ENCODE measurements at regions not wholly inside any gene's neighbourhood (a gene's known extent, or its start where the extent isn't known, plus 50 kb on each side); places are given as distances from the start of the nearest gene placed in this dataset.

DNA sequence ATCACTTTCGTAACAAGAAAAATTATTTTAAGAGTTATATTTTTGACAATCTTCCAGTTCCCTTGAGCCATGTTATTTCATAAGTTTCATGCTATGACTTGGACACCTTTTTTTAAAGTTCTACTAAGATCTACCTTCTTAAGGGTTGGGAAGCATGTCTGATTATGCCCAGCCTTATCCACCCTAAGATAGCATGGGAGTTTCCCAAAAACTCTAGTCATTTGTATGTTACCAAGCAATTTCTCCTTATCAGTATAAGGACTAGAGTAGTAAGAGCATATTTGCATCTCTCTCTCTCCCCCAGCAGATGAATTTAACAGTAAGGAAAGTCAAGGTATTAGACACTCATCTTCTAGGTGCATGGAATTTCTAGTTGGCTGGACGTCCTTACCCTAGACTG, 85.1 kb upstream of the NTRK3 start:
- Histone ChIP-seq H3K36me3 (ENCODE audit: control insufficient read depth in 2 of 2, insufficient read depth in 2 of 2, low read length in 2 of 2) (no peaks in the 10 kb centered on the region), H3K4me1 (ENCODE audit: control insufficient read depth in 2 of 2, insufficient read depth in 2 of 2, low read length in 2 of 2) (no peaks in the 10 kb centered on the region), H3K9me3 (ENCODE audit: control insufficient read depth in 2 of 2, low read length in 2 of 2) (no peaks in the 10 kb centered on the region), H3K4me3 (ENCODE audit: low read length in 2 of 2) (no peak overlapping the region), H3K27me3 (ENCODE audit: control insufficient read depth in 2 of 2, insufficient read depth in 2 of 2, low read length in 2 of 2) (no peaks in the 10 kb centered on the region), H3K9ac (ENCODE audit: low read depth in 1 of 2, low read length in 2 of 2) (no peak overlapping the region), H3K27ac (ENCODE audit: low read depth in 2 of 2, low read length in 2 of 2) (no peak overlapping the region)

GRCh38 chr15:88341006-88341405, 84.5 kb upstream of the NTRK3 start:
- no peak overlapping the region for H3K9ac ChIP-seq (ENCODE audit: low read depth in 1 of 2, low read length in 2 of 2)
- no peak overlapping the region for H3K4me3 ChIP-seq (ENCODE audit: low read length in 2 of 2)
- H3K27ac ChIP-seq (ENCODE audit: low read depth in 2 of 2, low read length in 2 of 2) = no peak overlapping the region
- no peaks in the 10 kb centered on the region for H3K9me3 ChIP-seq (ENCODE audit: control insufficient read depth in 2 of 2, low read length in 2 of 2)
- no peaks in the 10 kb centered on the region for H3K27me3 ChIP-seq (ENCODE audit: control insufficient read depth in 2 of 2, insufficient read depth in 2 of 2, low read length in 2 of 2)
- H3K36me3 ChIP-seq (ENCODE audit: control insufficient read depth in 2 of 2, insufficient read depth in 2 of 2, low read length in 2 of 2) = no peaks in the 10 kb centered on the region
- H3K4me1 ChIP-seq (ENCODE audit: control insufficient read depth in 2 of 2, insufficient read depth in 2 of 2, low read length in 2 of 2) = no peaks in the 10 kb centered on the region

DNA sequence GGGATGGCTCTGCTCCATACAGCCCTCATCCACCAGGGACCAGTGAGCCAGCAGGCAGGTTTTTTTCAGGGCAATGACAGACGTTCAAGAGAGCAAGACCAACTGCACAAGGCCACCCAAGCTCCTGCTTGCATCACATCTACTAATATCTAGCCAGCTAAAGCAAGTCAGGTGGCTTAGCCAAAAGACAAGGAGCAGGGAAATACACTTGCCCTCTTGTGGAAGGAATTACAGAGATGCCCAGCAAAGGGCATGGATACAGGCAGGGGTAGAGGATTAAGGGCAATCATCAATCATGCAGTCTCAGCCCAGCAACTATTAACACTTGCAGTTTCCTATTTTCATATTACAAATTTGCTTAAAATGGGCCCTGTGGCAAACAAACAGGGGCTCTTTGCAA, 81.5 kb upstream of the NTRK3 start:
- Histone ChIP-seq H3K27ac (ENCODE audit: low read depth in 2 of 2, low read length in 2 of 2) (no peak overlapping the region), H3K9me3 (ENCODE audit: control insufficient read depth in 2 of 2, low read length in 2 of 2) (no peaks in the 10 kb centered on the region), H3K9ac (ENCODE audit: low read depth in 1 of 2, low read length in 2 of 2) (no peak overlapping the region), H3K36me3 (ENCODE audit: control insufficient read depth in 2 of 2, insufficient read depth in 2 of 2, low read length in 2 of 2) (no peaks in the 10 kb centered on the region), H3K4me1 (ENCODE audit: control insufficient read depth in 2 of 2, insufficient read depth in 2 of 2, low read length in 2 of 2) (no peaks in the 10 kb centered on the region), H3K4me3 (ENCODE audit: low read length in 2 of 2) (no peak overlapping the region), H3K27me3 (ENCODE audit: control insufficient read depth in 2 of 2, insufficient read depth in 2 of 2, low read length in 2 of 2) (no peaks in the 10 kb centered on the region)

DNA sequence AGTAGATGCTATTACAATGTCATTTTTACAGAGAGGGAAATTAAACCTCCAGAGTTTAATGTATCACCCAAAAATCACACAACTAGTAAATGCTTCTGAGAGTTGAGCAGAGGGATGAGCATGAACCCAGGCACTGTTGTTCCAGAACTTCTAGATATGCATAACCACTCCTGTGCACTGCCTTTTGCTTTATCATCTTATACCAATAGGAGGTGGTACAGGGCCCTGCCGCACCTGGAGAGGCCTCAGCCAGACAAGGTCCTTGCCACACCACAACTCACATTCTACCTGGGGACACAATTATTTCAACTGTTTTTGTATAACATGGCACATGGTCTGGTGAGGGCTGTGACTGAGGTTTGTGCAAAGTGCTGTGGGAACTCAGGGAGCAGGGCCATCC, 78.5 kb upstream of the NTRK3 start:
- no peak overlapping the region for H3K9ac ChIP-seq (ENCODE audit: low read depth in 1 of 2, low read length in 2 of 2)
- no peaks in the 10 kb centered on the region for H3K27me3 ChIP-seq (ENCODE audit: control insufficient read depth in 2 of 2, insufficient read depth in 2 of 2, low read length in 2 of 2)
- no peaks in the 10 kb centered on the region for H3K4me1 ChIP-seq (ENCODE audit: control insufficient read depth in 2 of 2, insufficient read depth in 2 of 2, low read length in 2 of 2)
- no peak overlapping the region for H3K4me3 ChIP-seq (ENCODE audit: low read length in 2 of 2)
- no peak overlapping the region for H3K27ac ChIP-seq (ENCODE audit: low read depth in 2 of 2, low read length in 2 of 2)
- H3K36me3 ChIP-seq (ENCODE audit: control insufficient read depth in 2 of 2, insufficient read depth in 2 of 2, low read length in 2 of 2) = no peaks in the 10 kb centered on the region
- H3K9me3 ChIP-seq (ENCODE audit: control insufficient read depth in 2 of 2, low read length in 2 of 2) = no peaks in the 10 kb centered on the region

- Histone ChIP-seq H3K27me3 (ENCODE audit: control insufficient read depth in 2 of 2, insufficient read depth in 2 of 2, low read length in 2 of 2) (no peaks in the 10 kb centered on the region), H3K36me3 (ENCODE audit: control insufficient read depth in 2 of 2, insufficient read depth in 2 of 2, low read length in 2 of 2) (no peaks in the 10 kb centered on the region), H3K27ac (ENCODE audit: low read depth in 2 of 2, low read length in 2 of 2) (no peak overlapping the region), H3K4me3 (ENCODE audit: low read length in 2 of 2) (no peak overlapping the region), H3K9ac (ENCODE audit: low read depth in 1 of 2, low read length in 2 of 2) (no peak overlapping the region), H3K9me3 (ENCODE audit: control insufficient read depth in 2 of 2, low read length in 2 of 2) (no peaks in the 10 kb centered on the region), H3K4me1 (ENCODE audit: control insufficient read depth in 2 of 2, insufficient read depth in 2 of 2, low read length in 2 of 2) (no peaks in the 10 kb centered on the region)
These were observed 77.9 kb upstream of the NTRK3 start for GRCh38 chr15:88334436-88334835.

GRCh38 chr15:88331291-88331690, 74.8 kb upstream of the NTRK3 start:
- Histone ChIP-seq H3K4me1 (ENCODE audit: control insufficient read depth in 2 of 2, insufficient read depth in 2 of 2, low read length in 2 of 2) (no peaks in the 10 kb centered on the region), H3K9ac (ENCODE audit: low read depth in 1 of 2, low read length in 2 of 2) (no peak overlapping the region), H3K4me3 (ENCODE audit: low read length in 2 of 2) (no peak overlapping the region), H3K36me3 (ENCODE audit: control insufficient read depth in 2 of 2, insufficient read depth in 2 of 2, low read length in 2 of 2) (no peaks in the 10 kb centered on the region), H3K9me3 (ENCODE audit: control insufficient read depth in 2 of 2, low read length in 2 of 2) (no peaks in the 10 kb centered on the region), H3K27me3 (ENCODE audit: control insufficient read depth in 2 of 2, insufficient read depth in 2 of 2, low read length in 2 of 2) (no peaks in the 10 kb centered on the region), H3K27ac (ENCODE audit: low read depth in 2 of 2, low read length in 2 of 2) (no peak overlapping the region)

- Histone ChIP-seq H3K36me3 (ENCODE audit: control insufficient read depth in 2 of 2, insufficient read depth in 2 of 2, low read length in 2 of 2) (no peaks in the 10 kb centered on the region), H3K4me3 (ENCODE audit: low read length in 2 of 2) (no peak overlapping the region), H3K9me3 (ENCODE audit: control insufficient read depth in 2 of 2, low read length in 2 of 2) (no peaks in the 10 kb centered on the region), H3K4me1 (ENCODE audit: control insufficient read depth in 2 of 2, insufficient read depth in 2 of 2, low read length in 2 of 2) (no peaks in the 10 kb centered on the region), H3K27ac (ENCODE audit: low read depth in 2 of 2, low read length in 2 of 2) (no peak overlapping the region), H3K27me3 (ENCODE audit: control insufficient read depth in 2 of 2, insufficient read depth in 2 of 2, low read length in 2 of 2) (no peaks in the 10 kb centered on the region), H3K9ac (ENCODE audit: low read depth in 1 of 2, low read length in 2 of 2) (no peak overlapping the region)
These were observed 70.4 kb upstream of the NTRK3 start for GRCh38 chr15:88326924-88327323.

- no peaks in the 10 kb centered on the region for H3K9me3 ChIP-seq (ENCODE audit: control insufficient read depth in 2 of 2, low read length in 2 of 2)
- H3K36me3 ChIP-seq (ENCODE audit: control insufficient read depth in 2 of 2, insufficient read depth in 2 of 2, low read length in 2 of 2) = no peaks in the 10 kb centered on the region
- H3K9ac ChIP-seq (ENCODE audit: low read depth in 1 of 2, low read length in 2 of 2) = no peak overlapping the region
- H3K4me1 ChIP-seq (ENCODE audit: control insufficient read depth in 2 of 2, insufficient read depth in 2 of 2, low read length in 2 of 2) = no peaks in the 10 kb centered on the region
- H3K27ac ChIP-seq (ENCODE audit: low read depth in 2 of 2, low read length in 2 of 2) = no peak overlapping the region
- no peaks in the 10 kb centered on the region for H3K27me3 ChIP-seq (ENCODE audit: control insufficient read depth in 2 of 2, insufficient read depth in 2 of 2, low read length in 2 of 2)
- no peak overlapping the region for H3K4me3 ChIP-seq (ENCODE audit: low read length in 2 of 2)
These were observed 68.2 kb upstream of the NTRK3 start for GRCh38 chr15:88324741-88325065.

DNA sequence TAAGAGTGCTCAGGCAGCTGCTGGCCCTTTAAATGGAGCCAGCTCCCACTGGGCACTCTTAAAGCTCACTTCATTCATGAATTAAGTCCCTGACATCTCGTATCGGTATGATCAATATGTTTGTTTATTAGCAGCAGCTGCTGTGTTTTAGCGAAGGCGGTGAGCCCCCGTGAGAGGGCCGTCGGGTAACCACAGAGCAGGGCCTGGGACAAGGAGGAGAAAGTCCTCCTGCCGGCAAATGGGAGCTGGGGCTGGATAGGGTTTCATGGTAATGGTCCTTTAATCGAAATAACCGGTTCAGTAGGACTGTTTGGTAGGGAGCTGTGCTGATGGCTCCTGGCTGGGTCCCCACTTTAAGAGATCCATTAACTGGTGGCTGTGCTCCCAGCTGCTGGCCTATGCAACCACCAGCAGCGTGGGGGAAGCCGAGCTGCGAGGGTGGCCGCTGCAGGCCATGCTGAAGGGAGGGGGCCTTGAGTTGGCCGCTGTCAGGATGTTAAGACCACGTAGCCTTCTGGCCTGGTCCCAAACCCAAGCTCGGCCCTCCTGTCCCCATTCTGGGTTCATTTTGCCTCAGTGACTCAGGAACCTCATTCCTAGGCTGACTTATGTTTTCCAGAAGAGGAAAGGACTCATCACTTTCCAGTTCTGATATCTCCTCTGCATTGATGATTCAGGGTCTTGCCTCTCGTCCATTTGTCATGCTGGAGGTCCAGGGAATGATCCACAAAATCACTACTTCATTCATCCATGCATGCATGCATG, 67.6 kb upstream of the NTRK3 start:
- no peaks in the 10 kb centered on the region for H3K27me3 ChIP-seq (ENCODE audit: control insufficient read depth in 2 of 2, insufficient read depth in 2 of 2, low read length in 2 of 2)
- no peak overlapping the region for H3K4me3 ChIP-seq (ENCODE audit: low read length in 2 of 2)
- H3K4me1 ChIP-seq (ENCODE audit: control insufficient read depth in 2 of 2, insufficient read depth in 2 of 2, low read length in 2 of 2) = no peaks in the 10 kb centered on the region
- H3K9me3 ChIP-seq (ENCODE audit: control insufficient read depth in 2 of 2, low read length in 2 of 2) = no peaks in the 10 kb centered on the region
- no peak overlapping the region for H3K27ac ChIP-seq (ENCODE audit: low read depth in 2 of 2, low read length in 2 of 2)
- no peaks in the 10 kb centered on the region for H3K36me3 ChIP-seq (ENCODE audit: control insufficient read depth in 2 of 2, insufficient read depth in 2 of 2, low read length in 2 of 2)
- H3K9ac ChIP-seq (ENCODE audit: low read depth in 1 of 2, low read length in 2 of 2) = no peak overlapping the region

DNA sequence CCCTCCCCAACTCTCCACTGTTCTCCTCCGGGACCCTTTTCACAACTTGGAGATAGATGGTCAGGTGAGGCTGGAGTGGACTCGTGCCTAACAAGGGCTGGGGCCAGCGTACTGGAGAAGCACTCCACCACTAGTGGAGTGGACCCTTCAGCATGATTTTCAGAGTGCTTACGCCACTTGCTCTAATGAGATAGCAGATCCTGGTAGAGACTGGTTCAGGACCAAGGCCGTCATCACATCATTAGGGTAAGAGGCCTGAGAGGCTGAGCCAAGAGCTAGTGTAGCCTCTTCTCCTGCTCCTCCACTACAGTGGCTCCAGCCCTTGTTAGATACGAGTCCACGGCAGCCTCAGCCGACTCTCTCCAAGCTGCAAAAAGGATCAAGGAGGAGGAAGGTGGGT, 66.9 kb upstream of the NTRK3 start:
- Histone ChIP-seq H3K27ac (ENCODE audit: low read depth in 2 of 2, low read length in 2 of 2) (no peak overlapping the region), H3K27me3 (ENCODE audit: control insufficient read depth in 2 of 2, insufficient read depth in 2 of 2, low read length in 2 of 2) (no peaks in the 10 kb centered on the region), H3K9me3 (ENCODE audit: control insufficient read depth in 2 of 2, low read length in 2 of 2) (no peaks in the 10 kb centered on the region), H3K4me1 (ENCODE audit: control insufficient read depth in 2 of 2, insufficient read depth in 2 of 2, low read length in 2 of 2) (no peaks in the 10 kb centered on the region), H3K9ac (ENCODE audit: low read depth in 1 of 2, low read length in 2 of 2) (no peak overlapping the region), H3K4me3 (ENCODE audit: low read length in 2 of 2) (no peak overlapping the region), H3K36me3 (ENCODE audit: control insufficient read depth in 2 of 2, insufficient read depth in 2 of 2, low read length in 2 of 2) (no peaks in the 10 kb centered on the region)

DNA sequence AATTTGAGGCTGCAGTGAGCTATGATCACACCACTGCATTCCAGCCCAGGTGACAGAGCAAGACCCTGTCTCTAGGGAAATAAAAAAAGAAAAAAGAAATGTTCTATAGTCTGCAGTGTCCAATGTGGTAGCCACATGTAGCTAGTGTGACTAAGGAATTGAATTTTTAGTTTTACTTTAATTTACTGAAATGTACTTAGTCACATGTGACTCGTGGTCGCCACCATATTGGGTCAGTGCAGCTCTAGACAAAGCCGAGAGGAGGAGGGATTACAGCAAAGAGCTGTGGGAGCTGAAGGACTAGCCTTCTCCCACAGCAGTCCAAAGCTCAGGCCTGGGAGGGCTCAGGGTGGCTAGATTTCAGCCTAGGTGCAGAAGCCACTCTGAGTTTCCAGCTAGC, 65.9 kb upstream of the NTRK3 start:
- Histone ChIP-seq H3K4me3 (ENCODE audit: low read length in 2 of 2) (no peak overlapping the region), H3K36me3 (ENCODE audit: control insufficient read depth in 2 of 2, insufficient read depth in 2 of 2, low read length in 2 of 2) (no peaks in the 10 kb centered on the region), H3K27me3 (ENCODE audit: control insufficient read depth in 2 of 2, insufficient read depth in 2 of 2, low read length in 2 of 2) (peaks cover 0 to under 1% of the 10 kb centered on the region in 2 donors), H3K27ac (ENCODE audit: low read depth in 2 of 2, low read length in 2 of 2) (no peak overlapping the region), H3K9ac (ENCODE audit: low read depth in 1 of 2, low read length in 2 of 2) (no peak overlapping the region), H3K4me1 (ENCODE audit: control insufficient read depth in 2 of 2, insufficient read depth in 2 of 2, low read length in 2 of 2) (no peaks in the 10 kb centered on the region), H3K9me3 (ENCODE audit: control insufficient read depth in 2 of 2, low read length in 2 of 2) (no peaks in the 10 kb centered on the region)

Measured in mucosa of rectum (tissue), 2 donors.